BJ (cell line): ENCODE measurements at regions not wholly inside any gene's neighbourhood (a gene's known extent, or its start where the extent isn't known, plus 50 kb on each side); places are given as distances from the start of the nearest gene placed in this dataset.

Source experiments
- CTCF ChIA-PET: fragments of 350-600 bp; formaldehyde crosslinking; extraction: SDS; loops from one replicate; lab custom pipeline; 2021; ENCODE audit warnings: antibody characterized with exemption, inconsistent platforms; lab: Yijun Ruan, JAX
- POLR2A ChIA-PET: fragments of 300-600 bp; sonication (Branson Sonifier 250); formaldehyde crosslinking; extraction: SDS; loops from one replicate; lab custom pipeline; 2021; ENCODE audit warnings: antibody characterized with exemption; lab: Charles Lee
- DNase-seq: peaks from one replicate; pipeline ENCODE4 v3.0.0-alpha.2; 2011; ENCODE audit warnings: low read depth
- H3K27me3 ChIP-seq: 2 replicates; pipeline ENCODE4 v1.6.0; 2011; ENCODE audit warnings: low read length; ENCODE audit not compliant: control insufficient read depth, insufficient read depth
- H3K36me3 ChIP-seq: 2 replicates; pipeline ENCODE4 v1.5.1; 2011; ENCODE audit warnings: low read length; ENCODE audit not compliant: control insufficient read depth, insufficient read depth
- H3K4me3 ChIP-seq: 2 replicates; pipeline ENCODE4 v1.5.1; 2011; ENCODE audit warnings: low read depth, mild to moderate bottlenecking, control low read depth, low read length
- CTCF ChIP-seq: IDR thresholded peaks from 2 replicates; pipeline ENCODE4 v1.5.1; 2011; ENCODE audit warnings: low read depth, mild to moderate bottlenecking, control low read depth, inconsistent platforms, low read length, moderate library complexity; ENCODE audit not compliant: insufficient read depth

GRCh38 chr10:78849115-78849514 is 219.7 kb upstream of the ZMIZ1 start:
- Histone ChIP-seq H3K36me3 (no peaks in the 10 kb centered on the region), H3K27me3 (peaks cover 8% of the 10 kb centered on the region), H3K4me3 (no peak overlapping the region)
- DNase-seq: no peak
- ChIA-PET CTCF (no interaction called here), POLR2A (no interaction called here)
- no peak for TF ChIP-seq CTCF

GRCh38 chr10:78849731-78850130 is 219.0 kb upstream of the ZMIZ1 start:
- Histone ChIP-seq H3K4me3 (no peak overlapping the region), H3K36me3 (no peaks in the 10 kb centered on the region), H3K27me3 (peaks cover 5% of the 10 kb centered on the region)
- TF ChIP-seq CTCF: no peak
- DNase-seq: no peak
- ChIA-PET POLR2A (no interaction called here), CTCF (no interaction called here)

- ChIA-PET CTCF (interaction anchor here (0.6 to 1.5 kb wide), 4 partner anchors 10 to 193 kb away, joined by 3 to 5 read pairs (median 4); no protein-coding TSS in a partner anchor), POLR2A (no interaction called here)
- no peaks in the 10 kb centered on the region; the same call in 1 of the 2 replicates for H3K27me3 ChIP-seq
- TF ChIP-seq CTCF: no peak
- H3K36me3 ChIP-seq: no peaks in the 10 kb centered on the region
- no peak overlapping the region for H3K4me3 ChIP-seq
- DNase-seq: no peak
Measured at GRCh38 chr10:78850644-78851435, 217.9 kb upstream of the ZMIZ1 start.

GRCh38 chr10:78851647-78852046 is 217.1 kb upstream of the ZMIZ1 start:
- ChIA-PET CTCF (interaction anchor here (0.6 to 1.6 kb wide), 5 partner anchors 9 to 351 kb away, joined by 3 to 5 read pairs (median 4); no protein-coding TSS in a partner anchor), POLR2A (no interaction called here)
- Histone ChIP-seq H3K4me3 (no peak overlapping the region), H3K36me3 (no peaks in the 10 kb centered on the region), H3K27me3 (no peaks in the 10 kb centered on the region; the same call in 1 of the 2 replicates)
- DNase-seq: peak; percentile 32
- TF ChIP-seq CTCF: no peak

- DNase-seq: no peak
- no peaks in the 10 kb centered on the region; the same call in 1 of the 2 replicates for H3K27me3 ChIP-seq
- ChIA-PET CTCF (interaction anchor here (1.0 to 1.6 kb wide), 5 partner anchors 9 to 350 kb away, joined by 3 to 5 read pairs (median 4); no protein-coding TSS in a partner anchor), POLR2A (interaction anchor here (0.6 kb wide), 1 partner anchor 76 kb away, joined by 3 read pairs; no protein-coding TSS in a partner anchor)
- no peak overlapping the region for H3K4me3 ChIP-seq
- H3K36me3 ChIP-seq: no peaks in the 10 kb centered on the region
- peak; percentile 15; the same call in 1 of the 2 replicates for TF ChIP-seq CTCF
Measured at GRCh38 chr10:78852466-78853240, 216.1 kb upstream of the ZMIZ1 start.
